ENCODE measurements at regions not wholly inside any gene's neighbourhood (a gene's known extent, or its start where the extent isn't known, plus 50 kb on each side); places are given as distances from the start of the nearest gene placed in this dataset.

GRCh38 chr21:28523367-28523766 lies 469.3 kb downstream of the LTN1 start:
- DNase-seq (ENCODE audit: insufficient read length, low spot score, missing footprints), result no peak
- no peak overlapping the region for H2AFZ ChIP-seq (ENCODE audit: low read length)

GRCh38 chr21:28522014-28522799 lies 470.5 kb downstream of the LTN1 start:
- H3K4me2 ChIP-seq (ENCODE audit: insufficient read depth, low read length), result peak overlapping the region; percentile 20
- peak overlapping the region; percentile 53 for H3K27ac ChIP-seq (ENCODE audit: low read depth, low read length)
- H3K9me3 ChIP-seq (ENCODE audit: low read depth, low read length), result no peaks in the 10 kb centered on the region
- peaks cover 21% of the 10 kb centered on the region for H3K4me1 ChIP-seq (ENCODE audit: insufficient read depth, low read length)
- H4K20me1 ChIP-seq (ENCODE audit: insufficient read depth, low read length), result no peaks in the 10 kb centered on the region
- H2AFZ ChIP-seq (ENCODE audit: low read length), result peak overlapping the region; percentile 72
- no peaks in the 10 kb centered on the region for H3K27me3 ChIP-seq (ENCODE audit: insufficient read depth, low read length)
- TF ChIP-seq, protein P1, sequence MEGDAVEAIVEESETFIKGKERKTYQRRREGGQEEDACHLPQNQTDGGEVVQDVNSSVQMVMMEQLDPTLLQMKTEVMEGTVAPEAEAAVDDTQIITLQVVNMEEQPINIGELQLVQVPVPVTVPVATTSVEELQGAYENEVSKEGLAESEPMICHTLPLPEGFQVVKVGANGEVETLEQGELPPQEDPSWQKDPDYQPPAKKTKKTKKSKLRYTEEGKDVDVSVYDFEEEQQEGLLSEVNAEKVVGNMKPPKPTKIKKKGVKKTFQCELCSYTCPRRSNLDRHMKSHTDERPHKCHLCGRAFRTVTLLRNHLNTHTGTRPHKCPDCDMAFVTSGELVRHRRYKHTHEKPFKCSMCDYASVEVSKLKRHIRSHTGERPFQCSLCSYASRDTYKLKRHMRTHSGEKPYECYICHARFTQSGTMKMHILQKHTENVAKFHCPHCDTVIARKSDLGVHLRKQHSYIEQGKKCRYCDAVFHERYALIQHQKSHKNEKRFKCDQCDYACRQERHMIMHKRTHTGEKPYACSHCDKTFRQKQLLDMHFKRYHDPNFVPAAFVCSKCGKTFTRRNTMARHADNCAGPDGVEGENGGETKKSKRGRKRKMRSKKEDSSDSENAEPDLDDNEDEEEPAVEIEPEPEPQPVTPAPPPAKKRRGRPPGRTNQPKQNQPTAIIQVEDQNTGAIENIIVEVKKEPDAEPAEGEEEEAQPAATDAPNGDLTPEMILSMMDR (IDR thresholded peaks at IDR 0.05; ENCODE audit: extremely low read depth, low read depth, low read length), result peak; percentile 73
- DNase-seq (ENCODE audit: insufficient read length, low spot score, missing footprints), result peak; percentile 37
- H3K4me3 ChIP-seq (ENCODE audit: insufficient read depth, low read length), result no peak overlapping the region
- H3K36me3 ChIP-seq (ENCODE audit: insufficient read depth, low read length), result no peaks in the 10 kb centered on the region
- no peaks in the 10 kb centered on the region for H3K79me2 ChIP-seq (ENCODE audit: insufficient read depth, low read length)

More at GRCh38 chr21:28523367-28523766, 469.3 kb downstream of the LTN1 start:
- Histone ChIP-seq H4K20me1 (ENCODE audit: insufficient read depth, low read length) (no peaks in the 10 kb centered on the region), H3K36me3 (ENCODE audit: insufficient read depth, low read length) (no peaks in the 10 kb centered on the region), H3K4me1 (ENCODE audit: insufficient read depth, low read length) (peaks cover 20% of the 10 kb centered on the region), H3K79me2 (ENCODE audit: insufficient read depth, low read length) (no peaks in the 10 kb centered on the region), H3K4me3 (ENCODE audit: insufficient read depth, low read length) (no peak overlapping the region), H3K27ac (ENCODE audit: low read depth, low read length) (no peak overlapping the region), H3K4me2 (ENCODE audit: insufficient read depth, low read length) (no peak overlapping the region), H3K27me3 (ENCODE audit: insufficient read depth, low read length) (no peaks in the 10 kb centered on the region), H3K9me3 (ENCODE audit: low read depth, low read length) (no peaks in the 10 kb centered on the region)
- TF ChIP-seq, protein P1 (IDR thresholded peaks at IDR 0.05; ENCODE audit: extremely low read depth, low read depth, low read length), result no peak

- no peak overlapping the region for H3K27ac ChIP-seq (ENCODE audit: low read depth, low read length)
- H3K36me3 ChIP-seq (ENCODE audit: insufficient read depth, low read length), result no peaks in the 10 kb centered on the region
- H3K9me3 ChIP-seq (ENCODE audit: low read depth, low read length), result no peaks in the 10 kb centered on the region
- no peaks in the 10 kb centered on the region for H4K20me1 ChIP-seq (ENCODE audit: insufficient read depth, low read length)
- peak; percentile 77 for DNase-seq (ENCODE audit: insufficient read length, low spot score, missing footprints)
- H2AFZ ChIP-seq (ENCODE audit: low read length), result peak overlapping the region; percentile 58
- TF ChIP-seq, protein P1 (IDR thresholded peaks at IDR 0.05; ENCODE audit: extremely low read depth, low read depth, low read length), result no peak
- H3K4me2 ChIP-seq (ENCODE audit: insufficient read depth, low read length), result no peak overlapping the region
- H3K4me3 ChIP-seq (ENCODE audit: insufficient read depth, low read length), result no peak overlapping the region
- H3K4me1 ChIP-seq (ENCODE audit: insufficient read depth, low read length), result peaks cover 26% of the 10 kb centered on the region
- no peaks in the 10 kb centered on the region for H3K79me2 ChIP-seq (ENCODE audit: insufficient read depth, low read length)
- no peaks in the 10 kb centered on the region for H3K27me3 ChIP-seq (ENCODE audit: insufficient read depth, low read length)
Measured at GRCh38 chr21:28518630-28519029, 474.0 kb downstream of the LTN1 start.

DNA sequence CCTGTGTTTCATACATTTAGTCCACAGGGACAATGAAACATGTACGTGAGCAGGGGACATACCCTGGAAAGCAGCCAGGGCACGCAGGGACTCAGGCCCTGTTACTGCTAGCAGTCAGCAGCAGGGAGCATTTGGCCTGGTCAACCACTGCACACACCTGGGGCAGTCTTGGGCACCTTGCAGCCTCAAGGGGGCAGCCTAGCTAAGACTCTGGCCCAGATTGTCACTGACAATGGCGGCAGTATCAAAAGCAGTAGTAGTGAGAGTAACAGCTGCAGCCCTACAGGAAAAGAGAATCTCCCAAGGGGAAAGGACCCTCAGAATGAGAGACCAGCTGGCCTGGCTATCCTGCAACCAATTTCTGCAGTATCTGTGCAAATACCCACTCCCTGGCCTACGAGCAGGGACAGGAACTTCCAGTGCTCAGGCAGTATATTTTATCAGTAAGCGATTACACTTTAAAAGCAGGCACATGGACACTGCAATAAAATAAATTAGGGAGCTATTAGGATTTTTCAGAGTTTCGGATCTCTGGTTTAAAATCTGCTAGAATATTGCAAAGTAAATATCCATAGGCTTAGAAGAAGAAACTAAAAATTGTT lies 475.6 kb downstream of the LTN1 start:
- Histone ChIP-seq H3K27ac (ENCODE audit: low read depth, low read length) (no peak overlapping the region), H2AFZ (ENCODE audit: low read length) (no peak overlapping the region), H3K27me3 (ENCODE audit: insufficient read depth, low read length) (no peaks in the 10 kb centered on the region), H3K4me3 (ENCODE audit: insufficient read depth, low read length) (no peak overlapping the region), H3K4me1 (ENCODE audit: insufficient read depth, low read length) (peaks cover 15% of the 10 kb centered on the region), H3K79me2 (ENCODE audit: insufficient read depth, low read length) (no peaks in the 10 kb centered on the region), H3K9me3 (ENCODE audit: low read depth, low read length) (no peaks in the 10 kb centered on the region), H3K4me2 (ENCODE audit: insufficient read depth, low read length) (no peak overlapping the region), H4K20me1 (ENCODE audit: insufficient read depth, low read length) (no peaks in the 10 kb centered on the region), H3K36me3 (ENCODE audit: insufficient read depth, low read length) (no peaks in the 10 kb centered on the region)
- DNase-seq (ENCODE audit: insufficient read length, low spot score, missing footprints), result no peak
- TF ChIP-seq, protein P1 (IDR thresholded peaks at IDR 0.05; ENCODE audit: extremely low read depth, low read depth, low read length), result peak; percentile 14

Measured in osteoblast (primary cell).